ENCODE measurements at regions not wholly inside any gene's neighbourhood (a gene's known extent, or its start where the extent isn't known, plus 50 kb on each side); places are given as distances from the start of the nearest gene placed in this dataset.

DNA sequence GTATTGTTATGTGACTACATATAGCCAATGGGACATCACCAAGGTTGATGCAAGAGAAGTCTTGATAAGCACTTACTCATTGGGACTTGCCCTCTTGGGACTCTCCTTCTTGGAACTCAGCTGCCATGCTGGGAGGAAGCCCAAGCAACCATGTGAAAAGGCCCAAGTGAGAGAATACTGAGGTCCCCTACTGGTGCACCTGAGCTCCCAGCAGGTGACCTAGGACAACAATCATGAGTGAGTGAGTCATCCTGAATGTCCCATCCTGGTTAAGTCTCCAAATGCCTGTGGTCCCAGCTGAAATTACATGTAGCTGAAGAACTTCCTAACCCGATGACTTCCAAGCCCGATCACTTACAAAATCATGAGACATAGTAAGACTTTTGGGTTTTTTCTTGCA, 260.7 kb downstream of the ICE1 start:
- no peak for TF ChIP-seq CTCF (IDR thresholded peaks at IDR 0.05; ENCODE audit: low read length)
- no peak for TF ChIP-seq EZH2 (IDR thresholded peaks at IDR 0.05; ENCODE audit: borderline replicate concordance, low read length)

GRCh38 chr5:5678909-5679308, 256.4 kb downstream of the ICE1 start:
- H3K9ac ChIP-seq (ENCODE audit: low read length): no peak overlapping the region
- no peaks in the 10 kb centered on the region for H4K20me1 ChIP-seq (ENCODE audit: insufficient read depth, low read length)
- H3K79me2 ChIP-seq (ENCODE audit: insufficient read depth, low read length): no peaks in the 10 kb centered on the region
- no peaks in the 10 kb centered on the region for H3K9me2 ChIP-seq (ENCODE audit: low read depth, low read length)
- H3K4me1 ChIP-seq (ENCODE audit: insufficient read depth, low read length, severe bottlenecking): no peaks in the 10 kb centered on the region
- no peaks in the 10 kb centered on the region for H3F3A ChIP-seq (ENCODE audit: insufficient read depth, low read length)
- no peaks in the 10 kb centered on the region for H3K9me3 ChIP-seq (ENCODE audit: low read length)
- no peak overlapping the region for H2AFZ ChIP-seq (ENCODE audit: low read length)
- H3K36me3 ChIP-seq (ENCODE audit: insufficient read depth, low read length): no peaks in the 10 kb centered on the region
- H3K27ac ChIP-seq (ENCODE audit: low read depth, low read length, poor library complexity, severe bottlenecking): no peak overlapping the region
- no peak overlapping the region for H3K4me2 ChIP-seq (ENCODE audit: low read length)
- H3K27me3 ChIP-seq (ENCODE audit: insufficient read depth, low read length): no peaks in the 10 kb centered on the region
- no peak overlapping the region for H3K4me3 ChIP-seq (ENCODE audit: low read depth, low read length, poor library complexity, severe bottlenecking)
- TF ChIP-seq EZH2 (IDR thresholded peaks at IDR 0.05; ENCODE audit: borderline replicate concordance, low read length) (no peak), CTCF (IDR thresholded peaks at IDR 0.05; ENCODE audit: low read length) (no peak)

More for the DNA sequence above, 260.7 kb downstream of the ICE1 start:
- no peaks in the 10 kb centered on the region for H3K36me3 ChIP-seq (ENCODE audit: insufficient read depth, low read length)
- H3K4me3 ChIP-seq (ENCODE audit: low read depth, low read length, poor library complexity, severe bottlenecking): no peak overlapping the region
- no peaks in the 10 kb centered on the region for H3K9me3 ChIP-seq (ENCODE audit: low read length)
- H3K9me2 ChIP-seq (ENCODE audit: low read depth, low read length): no peaks in the 10 kb centered on the region
- no peaks in the 10 kb centered on the region for H4K20me1 ChIP-seq (ENCODE audit: insufficient read depth, low read length)
- H3F3A ChIP-seq (ENCODE audit: insufficient read depth, low read length): no peaks in the 10 kb centered on the region
- H3K4me1 ChIP-seq (ENCODE audit: insufficient read depth, low read length, severe bottlenecking): no peaks in the 10 kb centered on the region
- no peaks in the 10 kb centered on the region for H3K27me3 ChIP-seq (ENCODE audit: insufficient read depth, low read length)
- H3K4me2 ChIP-seq (ENCODE audit: low read length): no peak overlapping the region
- no peaks in the 10 kb centered on the region for H3K79me2 ChIP-seq (ENCODE audit: insufficient read depth, low read length)
- H2AFZ ChIP-seq (ENCODE audit: low read length): no peak overlapping the region
- H3K27ac ChIP-seq (ENCODE audit: low read depth, low read length, poor library complexity, severe bottlenecking): no peak overlapping the region
- H3K9ac ChIP-seq (ENCODE audit: low read length): no peak overlapping the region

GRCh38 chr5:5677738-5678137, 255.3 kb downstream of the ICE1 start:
- TF ChIP-seq EZH2 (IDR thresholded peaks at IDR 0.05; ENCODE audit: borderline replicate concordance, low read length): no peak
- TF ChIP-seq CTCF (IDR thresholded peaks at IDR 0.05; ENCODE audit: low read length): no peak
- no peak overlapping the region for H3K27ac ChIP-seq (ENCODE audit: low read depth, low read length, poor library complexity, severe bottlenecking)
- no peaks in the 10 kb centered on the region for H3K79me2 ChIP-seq (ENCODE audit: insufficient read depth, low read length)
- H3K27me3 ChIP-seq (ENCODE audit: insufficient read depth, low read length): no peaks in the 10 kb centered on the region
- H3K9ac ChIP-seq (ENCODE audit: low read length): no peak overlapping the region
- no peaks in the 10 kb centered on the region for H3K9me3 ChIP-seq (ENCODE audit: low read length)
- no peaks in the 10 kb centered on the region for H3K9me2 ChIP-seq (ENCODE audit: low read depth, low read length)
- H3K4me1 ChIP-seq (ENCODE audit: insufficient read depth, low read length, severe bottlenecking): no peaks in the 10 kb centered on the region
- no peak overlapping the region for H3K4me2 ChIP-seq (ENCODE audit: low read length)
- H2AFZ ChIP-seq (ENCODE audit: low read length): no peak overlapping the region
- no peaks in the 10 kb centered on the region for H3F3A ChIP-seq (ENCODE audit: insufficient read depth, low read length)
- no peaks in the 10 kb centered on the region for H4K20me1 ChIP-seq (ENCODE audit: insufficient read depth, low read length)
- H3K4me3 ChIP-seq (ENCODE audit: low read depth, low read length, poor library complexity, severe bottlenecking): no peak overlapping the region
- no peaks in the 10 kb centered on the region for H3K36me3 ChIP-seq (ENCODE audit: insufficient read depth, low read length)
